ENCODE measurements at regions not wholly inside any gene's neighbourhood (a gene's known extent, or its start where the extent isn't known, plus 50 kb on each side); places are given as distances from the start of the nearest gene placed in this dataset.

GRCh38 chr4:10320130-10320529, 137.1 kb downstream of the ZNF518B start:
- no peak for DNase-seq (ENCODE audit: low spot score)
- POLR2A ChIA-PET (ENCODE audit: low non-redundant PET): no interaction called here
- CTCF ChIA-PET: no interaction called here
- no peak for TF ChIP-seq CTCF (conservative IDR thresholded peaks at IDR 0.05; ENCODE audit: low read depth)
- H3K27ac ChIP-seq: no peak overlapping the region

GRCh38 chr4:10317345-10317744, 139.9 kb downstream of the ZNF518B start:
- ChIA-PET POLR2A (ENCODE audit: low non-redundant PET) (no interaction called here), CTCF (interaction anchor here (0.5 to 0.6 kb wide), 2 partner anchors 86 to 695 kb away, joined by 3 to 4 read pairs; no protein-coding TSS in a partner anchor)
- TF ChIP-seq CTCF (conservative IDR thresholded peaks at IDR 0.05; ENCODE audit: low read depth): no peak
- H3K27ac ChIP-seq: no peak overlapping the region
- no peak for DNase-seq (ENCODE audit: low spot score)

- H3K27ac ChIP-seq: no peak overlapping the region
- no peak for DNase-seq (ENCODE audit: low spot score)
- TF ChIP-seq CTCF (conservative IDR thresholded peaks at IDR 0.05; ENCODE audit: low read depth): no peak
- CTCF ChIA-PET: no interaction called here
- POLR2A ChIA-PET (ENCODE audit: low non-redundant PET): no interaction called here
Measured at GRCh38 chr4:10316851-10317250, 140.4 kb downstream of the ZNF518B start.

- POLR2A ChIA-PET (ENCODE audit: low non-redundant PET): no interaction called here
- DNase-seq (ENCODE audit: low spot score): no peak
- TF ChIP-seq CTCF (conservative IDR thresholded peaks at IDR 0.05; ENCODE audit: low read depth): no peak
- CTCF ChIA-PET: no interaction called here
- no peak overlapping the region for H3K27ac ChIP-seq
Measured at GRCh38 chr4:10315638-10316037, 141.6 kb downstream of the ZNF518B start.

- no peak overlapping the region for H3K27ac ChIP-seq
- ChIA-PET POLR2A (ENCODE audit: low non-redundant PET) (no interaction called here), CTCF (no interaction called here)
- TF ChIP-seq CTCF (conservative IDR thresholded peaks at IDR 0.05; ENCODE audit: low read depth): no peak
- DNase-seq (ENCODE audit: low spot score): no peak
Measured at GRCh38 chr4:10312568-10312967, 144.7 kb downstream of the ZNF518B start.

GRCh38 chr4:10311939-10312338, 145.3 kb downstream of the ZNF518B start:
- POLR2A ChIA-PET (ENCODE audit: low non-redundant PET): no interaction called here
- CTCF ChIA-PET: no interaction called here
- no peak overlapping the region for H3K27ac ChIP-seq
- DNase-seq (ENCODE audit: low spot score): no peak
- TF ChIP-seq CTCF (conservative IDR thresholded peaks at IDR 0.05; ENCODE audit: low read depth): no peak

- CTCF ChIA-PET: no interaction called here
- POLR2A ChIA-PET (ENCODE audit: low non-redundant PET): no interaction called here
- H3K27ac ChIP-seq: no peak overlapping the region
- TF ChIP-seq CTCF (conservative IDR thresholded peaks at IDR 0.05; ENCODE audit: low read depth): no peak
- DNase-seq (ENCODE audit: low spot score): no peak
Measured at GRCh38 chr4:10305816-10306215, 151.4 kb downstream of the ZNF518B start.
